Neural progenitor cell (in vitro differentiated cells): ENCODE measurements at regions not wholly inside any gene's neighbourhood (a gene's known extent, or its start where the extent isn't known, plus 50 kb on each side); places are given as distances from the start of the nearest gene placed in this dataset.
A peak's percentile ranks its signal among the peaks of the same experiment; 100 is the strongest.

ENCODE experiments used
- DNase-seq: peaks from one replicate; pipeline ENCODE4 v3.0.0-alpha.2; 2016; ENCODE audit warnings: low spot score
- H2AFZ ChIP-seq: fragments of 200-600 bp; sonication (generic); replicated peaks from 2 replicates; pipeline ENCODE4 v1.6.1; 2016; ENCODE audit warnings: antibody characterized with exemption
- H3F3A ChIP-seq: fragments of 200-600 bp; sonication (generic); 2 replicates; pipeline ENCODE4 v1.6.1; 2016; ENCODE audit warnings: antibody characterized with exemption, low read depth
- H3K27ac ChIP-seq: fragments of 200-600 bp; sonication (generic); 2 replicates; pipeline ENCODE4 v1.5.1; 2016; ENCODE audit warnings: mild to moderate bottlenecking
- H3K27me3 ChIP-seq: fragments of 200-600 bp; sonication (generic); 2 replicates; pipeline ENCODE4 v1.6.1; 2016; ENCODE audit warnings: mild to moderate bottlenecking, moderate library complexity
- H3K36me3 ChIP-seq: fragments of 200-600 bp; sonication (generic); 2 replicates; pipeline ENCODE4 v1.5.1; 2016
- H3K4me1 ChIP-seq: fragments of 200-600 bp; sonication (generic); 2 replicates; pipeline ENCODE4 v1.6.1; 2016; ENCODE audit warnings: mixed run types
- H3K4me2 ChIP-seq: fragments of 200-600 bp; sonication (generic); 2 replicates; pipeline ENCODE4 v1.6.1; 2016
- H3K4me3 ChIP-seq: fragments of 200-600 bp; sonication (generic); 2 replicates; pipeline ENCODE4 v1.5.1; 2016
- H3K79me2 ChIP-seq: fragments of 200-600 bp; sonication (generic); 2 replicates; pipeline ENCODE4 v1.6.1; 2016; ENCODE audit warnings: low read depth
- H3K9ac ChIP-seq: fragments of 200-600 bp; sonication (generic); 2 replicates; pipeline ENCODE4 v1.6.1; 2016
- H3K9me3 ChIP-seq: fragments of 200-600 bp; sonication (generic); 2 replicates; pipeline ENCODE4 v1.5.1; 2016; ENCODE audit warnings: low read depth
- H4K20me1 ChIP-seq: fragments of 200-600 bp; sonication (generic); 2 replicates; pipeline ENCODE4 v1.6.1; 2016; ENCODE audit warnings: low read depth
- H3K27ac Mint-ChIP-seq: 3 replicates; pipeline ENCODE4 v1.8.0; 2021; ENCODE audit warnings: mixed read lengths
- H3K27me3 Mint-ChIP-seq: 2 replicates; pipeline ENCODE4 v1.8.0; 2022; ENCODE audit warnings: low read depth, mild to moderate bottlenecking, inconsistent platforms, moderate library complexity, mixed read lengths; ENCODE audit not compliant: insufficient read depth
- H3K36me3 Mint-ChIP-seq: 3 replicates; pipeline ENCODE4 v1.8.0; 2021; ENCODE audit warnings: mixed read lengths
- H3K4me1 Mint-ChIP-seq: 3 replicates; pipeline ENCODE4 v1.8.0; 2021; ENCODE audit warnings: mixed read lengths
- H3K4me3 Mint-ChIP-seq: 3 replicates; pipeline ENCODE4 v1.8.0; 2021; ENCODE audit warnings: mild to moderate bottlenecking, moderate library complexity, mixed read lengths
- H3K9me3 Mint-ChIP-seq: 3 replicates; pipeline ENCODE4 v1.8.0; 2020; ENCODE audit warnings: mixed read lengths
- CTCF ChIP-seq: fragments of 200-600 bp; sonication (generic); IDR thresholded peaks from 2 replicates; pipeline ENCODE4 v1.5.1; 2017; ENCODE audit warnings: antibody characterized with exemption, mild to moderate bottlenecking
- EZH2 ChIP-seq: fragments of 200-600 bp; sonication (generic); IDR thresholded peaks from 2 replicates; pipeline ENCODE4 v1.6.1; 2017; ENCODE audit warnings: antibody characterized with exemption, mild to moderate bottlenecking, moderate library complexity
- EZH2phosphoT487 ChIP-seq: fragments of 200-600 bp; sonication (generic); IDR thresholded peaks from 2 replicates; pipeline ENCODE4 v1.6.1; 2017; ENCODE audit warnings: antibody characterized with exemption

- Histone ChIP-seq H3K9me3 (no peaks in the 10 kb centered on the region), H3K36me3 (no peaks in the 10 kb centered on the region), H2AFZ (peak overlapping the region; percentile 54), H3K4me1 (peaks cover 9% of the 10 kb centered on the region), H3K4me3 (no peak overlapping the region), H3K9ac (no peak overlapping the region), H3K79me2 (no peaks in the 10 kb centered on the region), H3K27ac (no peak overlapping the region), H3K4me2 (no peak overlapping the region), H3F3A (no peaks in the 10 kb centered on the region), H4K20me1 (no peaks in the 10 kb centered on the region), H3K27me3 (no peaks in the 10 kb centered on the region)
- Mint-ChIP-seq H3K9me3 (no peaks in the 10 kb centered on the region), H3K27ac (no peak overlapping the region), H3K27me3 (no peaks in the 10 kb centered on the region), H3K4me1 (peaks cover 7% of the 10 kb centered on the region), H3K4me3 (no peak overlapping the region), H3K36me3 (no peaks in the 10 kb centered on the region)
- no peak for TF ChIP-seq CTCF
- TF ChIP-seq EZH2phosphoT487, result no peak
- no peak for TF ChIP-seq EZH2
- DNase-seq, result no peak
Observed at GRCh38 chr4:11908712-11909111, 480.0 kb upstream of the HS3ST1 start.

- Mint-ChIP-seq H3K27ac (no peak overlapping the region), H3K4me3 (no peak overlapping the region), H3K27me3 (no peaks in the 10 kb centered on the region), H3K4me1 (peaks cover 5% of the 10 kb centered on the region), H3K9me3 (no peaks in the 10 kb centered on the region), H3K36me3 (no peaks in the 10 kb centered on the region)
- Histone ChIP-seq H3F3A (no peaks in the 10 kb centered on the region), H3K27ac (no peak overlapping the region), H3K9ac (no peak overlapping the region), H3K27me3 (no peaks in the 10 kb centered on the region), H2AFZ (no peak overlapping the region), H3K9me3 (no peaks in the 10 kb centered on the region), H3K4me3 (no peak overlapping the region), H3K36me3 (no peaks in the 10 kb centered on the region), H3K79me2 (no peaks in the 10 kb centered on the region), H3K4me2 (no peak overlapping the region), H4K20me1 (no peaks in the 10 kb centered on the region), H3K4me1 (peaks cover 8% of the 10 kb centered on the region)
- TF ChIP-seq CTCF (no peak), EZH2 (no peak), EZH2phosphoT487 (no peak)
- DNase-seq, result no peak
Observed at GRCh38 chr4:11908205-11908604, 479.5 kb upstream of the HS3ST1 start.

DNA sequence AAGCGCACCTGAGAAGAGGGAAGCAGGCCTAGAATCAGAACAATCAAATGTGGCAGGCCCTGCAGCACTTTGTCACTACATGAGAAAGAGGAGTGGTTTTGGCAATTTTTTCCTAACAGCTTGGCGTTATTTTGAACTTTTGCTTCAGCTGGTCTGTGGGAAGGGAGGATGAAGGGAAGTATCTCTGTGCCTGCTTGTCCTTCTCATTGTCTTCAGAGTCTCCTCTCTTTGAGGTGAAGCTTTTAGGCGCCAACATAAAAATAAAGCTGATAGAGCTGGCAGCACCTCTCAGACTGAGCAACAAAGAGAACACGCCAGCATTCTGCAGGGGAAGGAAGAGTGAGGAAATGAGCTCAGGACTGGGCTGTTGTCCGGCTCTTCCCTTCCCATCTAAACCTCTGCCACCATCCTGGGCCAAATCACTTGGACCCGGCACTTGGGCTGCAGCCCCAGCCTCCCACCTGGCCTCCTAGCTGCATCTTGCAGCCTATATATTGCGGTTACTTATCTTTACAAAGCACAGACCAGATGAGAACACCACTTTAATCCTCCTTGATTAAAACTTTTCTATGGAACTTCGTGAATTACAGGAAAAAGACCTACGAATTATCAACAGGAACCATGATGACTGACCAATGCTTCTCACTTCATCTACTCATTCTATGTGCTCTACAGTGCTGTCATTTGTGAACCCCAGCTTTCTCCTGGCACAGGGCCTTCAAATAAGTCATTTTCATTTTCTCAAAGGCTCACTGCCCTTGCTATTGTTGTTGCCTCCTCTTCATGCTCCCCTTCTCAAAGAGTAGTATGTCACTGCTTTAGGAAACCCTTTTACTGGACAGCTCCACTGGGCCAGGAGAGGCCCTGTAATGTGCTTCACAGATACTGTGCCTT is 476.4 kb upstream of the HS3ST1 start:
- no peak overlapping the region for H3K4me3 Mint-ChIP-seq
- no peaks in the 10 kb centered on the region for H3K9me3 Mint-ChIP-seq
- no peak for DNase-seq
- no peaks in the 10 kb centered on the region for H4K20me1 ChIP-seq
- no peak overlapping the region for H3K27ac ChIP-seq
- H2AFZ ChIP-seq, result no peak overlapping the region
- no peaks in the 10 kb centered on the region for H3F3A ChIP-seq
- no peaks in the 10 kb centered on the region for H3K79me2 ChIP-seq
- no peaks in the 10 kb centered on the region for H3K36me3 ChIP-seq
- no peaks in the 10 kb centered on the region for H3K36me3 Mint-ChIP-seq
- peaks cover 8% of the 10 kb centered on the region for H3K4me1 ChIP-seq
- H3K27me3 ChIP-seq, result no peaks in the 10 kb centered on the region
- no peaks in the 10 kb centered on the region for H3K4me1 Mint-ChIP-seq
- no peak overlapping the region for H3K27ac Mint-ChIP-seq
- no peak overlapping the region for H3K9ac ChIP-seq
- TF ChIP-seq EZH2phosphoT487 (no peak), EZH2 (no peak), CTCF (no peak)
- no peak overlapping the region for H3K4me2 ChIP-seq
- H3K9me3 ChIP-seq, result no peaks in the 10 kb centered on the region
- H3K4me3 ChIP-seq, result no peak overlapping the region
- H3K27me3 Mint-ChIP-seq, result no peaks in the 10 kb centered on the region
